D721Med (cell line): ENCODE measurements at regions not wholly inside any gene's neighbourhood (a gene's known extent, or its start where the extent isn't known, plus 50 kb on each side); places are given as distances from the start of the nearest gene placed in this dataset.

Source experiments
- DNase-seq: peaks from one replicate; pipeline ENCODE4 v3.0.0; 2011; ENCODE audit warnings: low spot score; ENCODE audit not compliant: insufficient read length
- FAIRE-seq: peaks from 2 replicates; lab custom pipeline; 2011; peaks lifted over from hg19 to GRCh38; lab: Jason Lieb, UNC
- TF ChIP-seq, protein P1 (sequence below): IDR thresholded peaks from 2 replicates; pipeline ENCODE4 v1.5.1; 2012; ENCODE audit warnings: mild to moderate bottlenecking, control low read depth; ENCODE audit not compliant: insufficient read depth; ENCODE audit errors: missing control alignments

DNA sequence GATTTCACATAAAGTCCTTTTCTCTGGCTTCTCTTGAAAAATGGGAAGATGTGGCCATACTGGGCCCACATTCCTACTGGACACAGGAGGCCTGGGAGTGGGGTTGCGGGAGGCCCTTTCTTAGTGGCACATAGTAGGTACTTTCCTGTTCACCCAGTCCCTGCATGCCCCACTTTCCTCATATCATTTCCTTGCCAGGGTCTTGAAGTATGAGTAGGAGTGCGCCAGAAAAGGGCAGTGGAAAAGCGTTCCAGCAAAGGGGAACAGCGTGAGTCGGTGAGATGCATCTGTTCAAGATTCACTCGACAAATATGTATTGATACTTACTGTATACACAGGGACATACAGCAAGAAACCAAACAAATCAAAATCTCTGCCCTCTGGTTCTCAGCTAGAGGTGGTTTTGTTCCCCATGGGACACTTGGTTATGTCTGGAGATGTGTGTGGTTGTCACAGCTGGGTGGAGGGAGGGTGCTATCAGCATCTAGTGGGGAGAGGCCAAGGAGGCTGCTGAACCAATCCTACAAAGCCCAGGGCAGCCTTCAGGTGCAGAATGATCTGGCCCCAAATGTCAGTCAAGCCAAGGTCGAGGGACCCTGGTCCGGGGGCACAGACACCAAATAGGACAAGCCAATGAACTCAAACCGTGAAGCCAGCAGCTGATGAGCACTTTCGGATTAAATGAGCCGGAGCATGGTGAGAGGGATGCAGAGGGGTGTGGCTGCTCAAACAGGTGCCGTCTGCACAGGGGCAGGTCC, 151.4 kb downstream of the CEBPB start:
- TF ChIP-seq, protein P1, sequence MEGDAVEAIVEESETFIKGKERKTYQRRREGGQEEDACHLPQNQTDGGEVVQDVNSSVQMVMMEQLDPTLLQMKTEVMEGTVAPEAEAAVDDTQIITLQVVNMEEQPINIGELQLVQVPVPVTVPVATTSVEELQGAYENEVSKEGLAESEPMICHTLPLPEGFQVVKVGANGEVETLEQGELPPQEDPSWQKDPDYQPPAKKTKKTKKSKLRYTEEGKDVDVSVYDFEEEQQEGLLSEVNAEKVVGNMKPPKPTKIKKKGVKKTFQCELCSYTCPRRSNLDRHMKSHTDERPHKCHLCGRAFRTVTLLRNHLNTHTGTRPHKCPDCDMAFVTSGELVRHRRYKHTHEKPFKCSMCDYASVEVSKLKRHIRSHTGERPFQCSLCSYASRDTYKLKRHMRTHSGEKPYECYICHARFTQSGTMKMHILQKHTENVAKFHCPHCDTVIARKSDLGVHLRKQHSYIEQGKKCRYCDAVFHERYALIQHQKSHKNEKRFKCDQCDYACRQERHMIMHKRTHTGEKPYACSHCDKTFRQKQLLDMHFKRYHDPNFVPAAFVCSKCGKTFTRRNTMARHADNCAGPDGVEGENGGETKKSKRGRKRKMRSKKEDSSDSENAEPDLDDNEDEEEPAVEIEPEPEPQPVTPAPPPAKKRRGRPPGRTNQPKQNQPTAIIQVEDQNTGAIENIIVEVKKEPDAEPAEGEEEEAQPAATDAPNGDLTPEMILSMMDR, result no peak
- FAIRE-seq (no peak), DNase-seq (no peak)

DNA sequence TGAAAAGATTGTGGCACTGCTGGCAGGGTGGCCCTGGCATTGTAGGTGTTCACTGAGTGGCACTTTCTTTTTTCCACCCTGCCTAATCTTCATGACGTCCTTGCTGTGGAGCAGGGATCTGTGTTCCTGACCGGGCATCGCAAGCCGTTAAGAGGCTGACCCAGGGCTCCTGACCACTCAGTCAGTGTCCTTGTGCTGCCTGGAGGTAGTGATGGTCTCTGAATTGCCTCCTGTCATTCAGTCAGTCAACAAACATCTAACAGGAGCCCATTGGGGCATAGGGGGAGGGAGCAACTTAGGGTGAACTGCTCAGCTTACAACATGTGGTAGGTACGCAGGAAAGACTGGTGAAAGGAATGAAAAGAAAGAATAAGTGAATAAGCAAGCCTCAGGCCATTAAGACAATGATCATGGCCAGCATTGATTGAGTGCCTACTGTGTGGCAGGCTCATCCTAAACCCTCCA, 152.0 kb downstream of the CEBPB start:
- TF ChIP-seq, protein P1, result no peak
- DNase-seq, result no peak
- FAIRE-seq, result no peak

DNA sequence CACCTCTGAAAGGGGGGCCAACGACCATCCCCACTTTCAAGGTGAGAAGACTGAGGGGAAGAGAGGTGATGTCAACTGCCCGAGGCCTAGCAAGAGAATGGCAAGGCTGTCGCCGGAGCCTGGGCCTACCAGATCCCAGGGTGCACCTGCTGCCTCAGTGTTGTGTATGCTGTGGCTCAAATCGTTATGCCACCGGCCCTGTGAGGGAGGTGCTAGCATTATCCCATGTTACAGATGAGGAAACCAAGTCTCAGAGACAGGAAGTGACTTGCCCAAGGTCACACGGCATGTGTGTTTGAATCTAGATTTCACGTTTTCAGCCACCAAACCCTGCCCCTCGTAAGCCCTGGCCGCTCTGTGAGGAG, 152.5 kb downstream of the CEBPB start:
- FAIRE-seq, result no peak
- TF ChIP-seq, protein P1, result no peak
- DNase-seq, result no peak

DNA sequence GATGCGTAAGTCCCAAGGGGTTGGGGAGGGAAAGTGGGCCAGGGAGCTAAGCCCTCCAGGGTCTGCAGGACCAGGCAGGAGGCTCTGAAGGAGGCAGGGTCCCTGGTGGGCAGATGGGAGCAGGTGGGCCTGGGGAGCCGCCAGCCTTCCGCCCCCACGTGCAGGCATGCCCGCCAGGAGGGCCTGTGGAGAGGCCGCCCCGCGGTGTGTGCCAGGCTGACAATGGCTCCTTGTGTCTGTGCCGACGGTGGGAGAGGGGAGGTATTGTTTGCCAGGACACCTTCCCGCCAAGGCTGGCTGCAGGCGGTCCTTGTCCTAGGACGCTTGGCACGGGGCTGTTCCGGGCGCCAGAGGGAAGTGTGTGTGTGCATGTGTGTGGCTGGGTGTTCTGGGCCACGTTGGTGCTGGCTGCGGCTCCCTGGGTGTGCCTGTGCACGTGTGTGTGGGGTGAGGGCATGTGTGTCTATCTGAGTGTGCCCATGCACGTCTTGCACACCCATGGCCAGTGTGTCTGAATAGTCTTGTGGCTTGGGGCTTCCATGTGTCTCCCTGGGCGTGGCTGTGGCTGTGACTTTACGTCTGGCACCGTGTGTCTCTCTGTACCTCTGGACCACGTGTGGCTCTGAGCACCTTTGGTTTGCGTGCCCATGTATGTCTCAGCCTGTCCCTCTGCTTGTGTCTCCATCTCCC, 153.0 kb downstream of the CEBPB start:
- no peak for FAIRE-seq
- TF ChIP-seq, protein P1, result no peak
- no peak for DNase-seq

DNA sequence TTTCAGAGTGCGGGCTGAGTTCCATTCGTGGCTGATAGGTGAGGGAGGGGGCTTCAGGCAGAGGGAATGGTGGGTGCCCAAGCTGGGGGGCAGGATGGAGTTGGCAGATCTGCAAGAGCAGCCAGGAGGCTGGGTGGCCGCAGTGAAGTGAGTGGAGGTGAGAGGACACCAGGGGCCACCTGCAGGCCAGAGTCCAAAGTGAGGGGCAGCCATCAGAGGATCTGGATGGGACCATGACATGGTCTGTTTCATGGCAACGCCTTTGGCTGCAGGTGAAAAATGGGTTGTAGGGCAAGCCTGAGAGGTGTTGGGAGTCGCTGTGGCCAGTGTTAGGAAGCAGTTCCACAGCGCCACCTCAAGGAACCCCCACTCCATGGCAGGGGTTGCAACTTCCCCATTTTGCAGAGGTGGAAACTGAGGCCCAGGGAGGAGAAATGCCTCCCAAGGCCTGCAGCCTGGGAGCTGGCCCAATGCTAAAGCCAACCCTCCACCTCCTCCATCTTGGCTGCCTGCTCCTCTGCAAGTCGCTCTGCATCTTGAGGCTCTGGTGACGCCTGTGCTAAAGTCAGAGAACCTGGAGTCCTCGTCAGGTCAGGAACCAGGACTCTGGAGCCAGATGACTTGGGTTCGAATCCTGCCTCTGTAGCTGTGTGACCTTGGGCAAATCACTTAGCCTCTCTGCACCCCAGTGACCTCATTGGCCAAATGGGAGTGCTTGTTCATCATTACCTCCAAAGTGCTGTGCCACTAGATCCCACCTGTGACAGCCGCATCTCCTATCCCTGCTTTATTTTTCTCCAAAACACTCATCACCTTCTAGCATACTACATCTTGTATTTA, 153.8 kb downstream of the CEBPB start:
- TF ChIP-seq, protein P1, result no peak
- DNase-seq, result no peak
- no peak for FAIRE-seq

- TF ChIP-seq, protein P1, result no peak
- no peak for DNase-seq
- no peak for FAIRE-seq
These were observed 155.2 kb downstream of the CEBPB start for GRCh38 chr20:50345712-50346373.
